Omental fat pad (tissue), 3 donors: ENCODE measurements at regions not wholly inside any gene's neighbourhood (a gene's known extent, or its start where the extent isn't known, plus 50 kb on each side); places are given as distances from the start of the nearest gene placed in this dataset.

Experiments
- ATAC-seq: fragments of 150-250 bp; one replicate; pipeline ENCODE4 v1.9.1; 2016; ENCODE audit warnings: mild to moderate bottlenecking, moderate library complexity; ENCODE audit not compliant: low FRiP score
- DNase-seq: peaks from one replicate; pipeline ENCODE4 v3.0.0-alpha.2; 2019; ENCODE audit warnings: low spot score
- TF ChIP-seq, protein P1 (sequence below), 3 donors: fragments of 450-650 bp; IDR thresholded peaks; one replicate each; pipeline ENCODE4 v1.5.1; 2016 to 2017; ENCODE audit warnings: antibody characterized with exemption in 3 of 3, mild to moderate bottlenecking in 3 of 3, moderate library complexity in 2 of 3

- ATAC-seq: no peak
- no peak for DNase-seq
- TF ChIP-seq, protein P1, sequence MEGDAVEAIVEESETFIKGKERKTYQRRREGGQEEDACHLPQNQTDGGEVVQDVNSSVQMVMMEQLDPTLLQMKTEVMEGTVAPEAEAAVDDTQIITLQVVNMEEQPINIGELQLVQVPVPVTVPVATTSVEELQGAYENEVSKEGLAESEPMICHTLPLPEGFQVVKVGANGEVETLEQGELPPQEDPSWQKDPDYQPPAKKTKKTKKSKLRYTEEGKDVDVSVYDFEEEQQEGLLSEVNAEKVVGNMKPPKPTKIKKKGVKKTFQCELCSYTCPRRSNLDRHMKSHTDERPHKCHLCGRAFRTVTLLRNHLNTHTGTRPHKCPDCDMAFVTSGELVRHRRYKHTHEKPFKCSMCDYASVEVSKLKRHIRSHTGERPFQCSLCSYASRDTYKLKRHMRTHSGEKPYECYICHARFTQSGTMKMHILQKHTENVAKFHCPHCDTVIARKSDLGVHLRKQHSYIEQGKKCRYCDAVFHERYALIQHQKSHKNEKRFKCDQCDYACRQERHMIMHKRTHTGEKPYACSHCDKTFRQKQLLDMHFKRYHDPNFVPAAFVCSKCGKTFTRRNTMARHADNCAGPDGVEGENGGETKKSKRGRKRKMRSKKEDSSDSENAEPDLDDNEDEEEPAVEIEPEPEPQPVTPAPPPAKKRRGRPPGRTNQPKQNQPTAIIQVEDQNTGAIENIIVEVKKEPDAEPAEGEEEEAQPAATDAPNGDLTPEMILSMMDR (IDR thresholded peaks at IDR 0.05): no peak
Measured at GRCh38 chr18:35780937-35781336, 191.5 kb upstream of the RMP24 start.

GRCh38 chr18:35782926-35783325, 189.6 kb upstream of the RMP24 start:
- DNase-seq (no peak), ATAC-seq (no peak)
- TF ChIP-seq, protein P1 (IDR thresholded peaks at IDR 0.05): no peak

DNA sequence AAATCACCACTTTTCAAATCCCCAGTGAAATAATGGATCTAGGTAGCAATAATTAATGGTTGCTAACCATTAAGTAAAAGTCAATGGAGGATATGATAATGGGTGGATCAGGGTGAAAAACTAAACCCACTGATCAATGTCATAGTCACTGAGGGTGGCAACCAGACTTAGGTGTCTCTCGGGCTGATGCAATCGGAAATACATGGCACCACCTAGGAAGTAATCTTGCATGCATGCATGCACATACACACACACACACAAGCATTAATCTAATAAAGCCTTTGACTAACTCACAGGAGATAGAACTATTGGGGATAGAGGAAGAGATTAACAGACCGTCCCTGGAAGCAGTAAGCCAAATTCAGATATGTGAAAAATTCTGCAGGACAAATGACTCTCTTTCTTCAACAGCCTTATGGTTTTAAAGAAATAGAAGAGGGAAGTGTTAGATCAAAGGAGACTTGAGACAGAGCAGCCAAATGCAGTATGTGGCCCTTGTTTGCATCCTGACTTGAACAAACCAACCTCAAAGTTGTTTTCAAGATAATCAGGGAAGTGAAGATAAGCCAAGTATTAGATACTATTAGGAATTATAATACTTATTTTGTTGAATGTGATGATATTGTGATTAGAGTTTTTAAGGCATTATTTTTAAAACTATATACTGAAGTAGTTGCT, 186.0 kb upstream of the RMP24 start:
- DNase-seq: no peak
- TF ChIP-seq, protein P1 (IDR thresholded peaks at IDR 0.05): no peak
- no peak for ATAC-seq

DNA sequence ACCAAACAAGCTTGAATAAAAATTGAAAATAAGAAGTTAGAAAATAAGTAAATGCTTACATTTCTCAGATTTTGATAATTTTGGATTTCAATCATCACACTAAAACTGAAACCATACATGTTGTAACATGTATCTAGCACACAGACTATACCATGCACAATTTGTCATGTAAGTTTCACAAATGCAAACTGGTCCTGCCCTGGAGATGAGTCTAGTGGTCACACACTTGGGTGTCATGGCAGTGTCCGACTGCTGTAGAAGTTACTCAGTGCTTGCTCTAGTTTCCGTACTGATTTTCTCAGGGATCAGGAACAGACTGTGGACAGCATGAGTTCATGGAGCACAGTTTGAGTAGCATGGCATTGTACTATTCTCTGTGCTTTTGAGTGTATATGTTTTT, 182.9 kb upstream of the RMP24 start:
- no peak for DNase-seq
- TF ChIP-seq, protein P1 (IDR thresholded peaks at IDR 0.05): no peak
- no peak for ATAC-seq

GRCh38 chr18:35797948-35798347, 174.5 kb upstream of the RMP24 start:
- ATAC-seq: no peak
- no peak for DNase-seq
- TF ChIP-seq, protein P1 (IDR thresholded peaks at IDR 0.05): no peak

DNA sequence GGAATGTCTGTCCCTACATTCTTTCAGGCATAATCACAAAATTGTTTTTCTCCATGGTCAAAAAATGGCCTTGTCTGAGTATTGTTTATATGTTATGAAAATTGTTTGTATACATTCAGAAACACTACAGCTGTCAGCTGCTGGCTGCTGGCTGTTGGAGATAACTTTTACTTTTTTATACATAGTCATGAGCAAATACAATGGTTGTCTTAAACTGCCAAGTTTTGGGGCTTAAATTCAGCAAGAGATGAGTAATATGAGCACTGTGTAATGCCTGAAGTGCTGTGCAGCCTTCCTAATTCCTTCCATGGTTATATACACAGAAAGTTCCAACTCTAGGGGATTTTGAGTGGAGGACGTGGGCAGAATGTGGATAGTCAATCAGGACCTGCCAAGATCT, 168.9 kb upstream of the RMP24 start:
- TF ChIP-seq, protein P1 (IDR thresholded peaks at IDR 0.05): no peak
- no peak for ATAC-seq
- DNase-seq: no peak

- TF ChIP-seq, protein P1 (IDR thresholded peaks at IDR 0.05): no peak
Measured at GRCh38 chr18:35804377-35804776, 168.1 kb upstream of the RMP24 start.

More at GRCh38 chr18:35804377-35804776, 168.1 kb upstream of the RMP24 start:
- ATAC-seq (no peak), DNase-seq (no peak)
